ACC112 (cell line): ENCODE measurements at regions not wholly inside any gene's neighbourhood (a gene's known extent, or its start where the extent isn't known, plus 50 kb on each side); places are given as distances from the start of the nearest gene placed in this dataset.

Source experiments
- H2AFZ ChIP-seq: fragments of 200-600 bp; sonication (generic); one replicate; pipeline ENCODE4 v1.6.0; 2017; ENCODE audit warnings: antibody characterized with exemption, low read length; ENCODE audit not compliant: unreplicated experiment
- H3K27ac ChIP-seq: fragments of 200-600 bp; sonication (generic); 2 replicates; pipeline ENCODE4 v1.5.1; 2014; ENCODE audit warnings: low read depth, mild to moderate bottlenecking, antibody characterized with exemption, low read length, moderate library complexity
- H3K27me3 ChIP-seq: fragments of 200-600 bp; sonication (generic); 2 replicates; pipeline ENCODE4 v1.6.1; 2014; ENCODE audit warnings: mild to moderate bottlenecking, antibody characterized with exemption, low read length, moderate library complexity, mixed read lengths; ENCODE audit not compliant: insufficient read depth
- H3K36me3 ChIP-seq: fragments of 200-600 bp; sonication (generic); 2 replicates; pipeline ENCODE4 v1.6.1; 2016; ENCODE audit warnings: mild to moderate bottlenecking, antibody characterized with exemption, low read length, moderate library complexity, mixed read lengths; ENCODE audit not compliant: insufficient read depth
- H3K4me1 ChIP-seq: fragments of 200-600 bp; sonication (generic); one replicate; pipeline ENCODE4 v1.6.1; 2016; ENCODE audit warnings: low read length, mixed read lengths; ENCODE audit not compliant: insufficient read depth, unreplicated experiment, control insufficient read depth
- H3K4me3 ChIP-seq: fragments of 200-600 bp; sonication (generic); 2 replicates; pipeline ENCODE4 v1.5.1; 2014; ENCODE audit warnings: mild to moderate bottlenecking, low read depth, low read length
- H3K79me2 ChIP-seq: fragments of 200-600 bp; sonication (generic); one replicate; pipeline ENCODE4 v1.6.0; 2016; ENCODE audit warnings: low read length; ENCODE audit not compliant: control insufficient read depth, unreplicated experiment, insufficient read depth

DNA sequence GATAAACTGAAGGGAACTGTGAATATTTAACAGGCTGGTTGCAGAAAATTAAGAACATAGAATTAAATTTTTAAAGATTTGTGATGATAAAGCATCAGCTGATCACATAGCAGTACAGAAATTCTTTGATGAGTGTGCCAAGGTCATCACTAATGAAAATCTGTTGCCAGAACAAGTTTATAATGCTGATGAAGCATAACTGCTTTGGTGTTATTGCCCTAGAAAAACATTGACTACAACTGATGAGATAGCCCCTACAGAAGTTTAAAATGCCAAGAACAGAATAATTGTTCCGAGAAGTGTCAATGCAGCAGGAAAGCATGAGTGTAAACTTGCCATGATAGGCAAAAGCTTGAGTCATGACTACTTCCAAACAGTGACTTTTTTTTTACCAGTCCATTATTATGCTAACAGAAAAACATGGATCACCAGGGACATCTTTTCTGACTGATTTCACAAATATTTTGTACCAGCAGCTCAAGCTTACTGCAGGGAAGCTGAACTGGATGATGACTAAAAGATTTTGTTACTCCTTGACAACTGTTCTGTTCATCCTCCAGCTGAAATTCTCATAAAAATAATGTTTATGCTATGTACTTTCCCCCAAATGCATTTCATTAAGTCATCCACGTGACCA is 1136.6 kb downstream of the FAT4 start:
- H2AFZ ChIP-seq, result no peak overlapping the region
- no peaks in the 10 kb centered on the region for H3K79me2 ChIP-seq
- no peaks in the 10 kb centered on the region for H3K27me3 ChIP-seq
- H3K36me3 ChIP-seq, result no peaks in the 10 kb centered on the region
- H3K4me3 ChIP-seq, result no peak overlapping the region
- H3K4me1 ChIP-seq, result no peaks in the 10 kb centered on the region
- H3K27ac ChIP-seq, result no peak overlapping the region

GRCh38 chr4:126455865-126456264 is 1141.1 kb downstream of the FAT4 start:
- H3K27me3 ChIP-seq, result no peaks in the 10 kb centered on the region
- no peak overlapping the region for H2AFZ ChIP-seq
- no peak overlapping the region for H3K4me3 ChIP-seq

DNA sequence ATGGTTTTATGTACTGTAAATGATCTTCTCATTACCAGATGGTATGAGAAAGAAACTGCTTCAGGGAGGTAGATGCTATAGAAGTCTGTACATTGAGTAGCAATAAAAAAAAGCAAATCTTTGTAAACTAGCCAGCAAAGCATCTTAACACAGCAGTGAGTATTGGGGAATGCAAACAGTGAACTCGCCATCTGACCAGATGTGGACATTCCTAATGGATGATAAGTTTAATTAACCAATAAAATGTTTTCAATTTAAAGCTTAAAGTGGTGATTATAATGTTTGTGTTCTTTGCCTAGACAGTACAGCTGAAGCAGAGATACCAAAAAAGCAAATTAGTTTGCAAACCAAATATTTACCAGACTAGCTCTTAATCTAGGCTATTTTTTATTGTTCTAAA is 1144.2 kb downstream of the FAT4 start:
- no peaks in the 10 kb centered on the region for H3K27me3 ChIP-seq

More at GRCh38 chr4:126455865-126456264, 1141.1 kb downstream of the FAT4 start:
- H3K27ac ChIP-seq, result no peak overlapping the region
- H3K79me2 ChIP-seq, result no peaks in the 10 kb centered on the region
- no peaks in the 10 kb centered on the region for H3K4me1 ChIP-seq
- no peaks in the 10 kb centered on the region for H3K36me3 ChIP-seq

GRCh38 chr4:126465341-126465740 is 1150.6 kb downstream of the FAT4 start:
- H3K27me3 ChIP-seq, result no peaks in the 10 kb centered on the region
- no peaks in the 10 kb centered on the region for H3K79me2 ChIP-seq
- H3K27ac ChIP-seq, result no peak overlapping the region
- no peaks in the 10 kb centered on the region for H3K36me3 ChIP-seq
- no peak overlapping the region for H3K4me3 ChIP-seq
- H2AFZ ChIP-seq, result no peak overlapping the region
- H3K4me1 ChIP-seq, result no peaks in the 10 kb centered on the region

More for the DNA sequence above, 1144.2 kb downstream of the FAT4 start:
- Histone ChIP-seq H3K27ac (no peak overlapping the region), H3K79me2 (no peaks in the 10 kb centered on the region), H2AFZ (no peak overlapping the region), H3K4me1 (no peaks in the 10 kb centered on the region), H3K4me3 (no peak overlapping the region), H3K36me3 (no peaks in the 10 kb centered on the region)

DNA sequence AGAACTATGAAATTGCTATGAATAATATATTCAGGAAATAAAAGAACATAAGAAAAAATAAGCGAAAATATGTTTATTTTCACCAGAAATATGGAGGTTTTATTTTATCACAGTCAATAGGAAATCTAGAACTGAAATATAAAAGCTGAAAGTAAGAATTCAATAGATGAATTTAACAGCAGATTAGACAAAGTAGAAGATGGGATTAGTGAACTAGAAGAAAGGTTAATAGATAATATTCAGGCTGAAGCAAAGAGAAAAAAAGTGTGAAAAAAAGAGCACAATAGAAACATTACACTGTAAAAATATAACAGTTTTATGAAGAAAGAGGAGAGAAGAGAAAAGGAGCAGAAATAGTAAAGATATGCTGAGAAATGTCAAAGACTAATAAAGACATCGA is 1152.1 kb downstream of the FAT4 start:
- H3K36me3 ChIP-seq, result no peaks in the 10 kb centered on the region
- no peaks in the 10 kb centered on the region for H3K27me3 ChIP-seq
- no peak overlapping the region for H3K27ac ChIP-seq
- no peaks in the 10 kb centered on the region for H3K4me1 ChIP-seq
- H3K79me2 ChIP-seq, result no peaks in the 10 kb centered on the region
- no peak overlapping the region for H2AFZ ChIP-seq
- H3K4me3 ChIP-seq, result no peak overlapping the region

GRCh38 chr4:126468144-126468543 is 1153.4 kb downstream of the FAT4 start:
- H3K27ac ChIP-seq, result no peak overlapping the region
- H3K36me3 ChIP-seq, result no peaks in the 10 kb centered on the region
- no peaks in the 10 kb centered on the region for H3K4me1 ChIP-seq
- H3K4me3 ChIP-seq, result no peak overlapping the region
- H3K79me2 ChIP-seq, result no peaks in the 10 kb centered on the region
- no peak overlapping the region for H2AFZ ChIP-seq
- H3K27me3 ChIP-seq, result no peaks in the 10 kb centered on the region

GRCh38 chr4:126470862-126471261 is 1156.1 kb downstream of the FAT4 start:
- Histone ChIP-seq H2AFZ (no peak overlapping the region), H3K4me1 (no peaks in the 10 kb centered on the region), H3K79me2 (no peaks in the 10 kb centered on the region), H3K27ac (no peak overlapping the region), H3K4me3 (no peak overlapping the region), H3K36me3 (no peaks in the 10 kb centered on the region), H3K27me3 (no peaks in the 10 kb centered on the region)

DNA sequence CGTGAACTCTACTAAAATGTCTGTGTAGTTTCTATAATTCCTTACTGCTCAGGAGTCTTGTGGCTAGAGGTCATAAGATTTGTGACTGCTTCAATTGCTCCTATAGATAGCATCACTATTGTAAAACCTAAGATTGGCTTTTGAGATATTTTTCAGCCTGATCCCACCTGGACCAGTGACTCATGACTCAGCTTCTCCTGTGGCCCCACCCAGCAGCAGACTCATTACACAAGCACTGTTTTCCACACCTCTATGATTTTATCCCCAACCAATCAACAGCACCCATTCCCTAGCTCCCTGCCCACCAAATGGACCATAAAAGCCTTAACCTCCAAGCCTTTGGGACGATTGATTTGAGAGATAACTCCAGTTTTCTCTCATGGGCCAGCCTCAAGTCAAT is 1157.0 kb upstream of the INTU start:
- no peaks in the 10 kb centered on the region for H3K79me2 ChIP-seq
- H3K27me3 ChIP-seq, result no peaks in the 10 kb centered on the region
- H3K27ac ChIP-seq, result no peak overlapping the region
- no peak overlapping the region for H2AFZ ChIP-seq
- H3K36me3 ChIP-seq, result no peaks in the 10 kb centered on the region
- H3K4me3 ChIP-seq, result no peak overlapping the region
- H3K4me1 ChIP-seq, result no peaks in the 10 kb centered on the region

- H3K27ac ChIP-seq, result no peak overlapping the region
- no peaks in the 10 kb centered on the region; the same call in 1 of the 2 replicates for H3K27me3 ChIP-seq
- H3K36me3 ChIP-seq, result no peaks in the 10 kb centered on the region
- H3K79me2 ChIP-seq, result no peaks in the 10 kb centered on the region
- H3K4me3 ChIP-seq, result no peak overlapping the region
- no peaks in the 10 kb centered on the region for H3K4me1 ChIP-seq
- no peak overlapping the region for H2AFZ ChIP-seq
Measured at GRCh38 chr4:126479709-126480108, 1153.0 kb upstream of the INTU start.

GRCh38 chr4:126482311-126482710 is 1150.4 kb upstream of the INTU start:
- Histone ChIP-seq H3K4me3 (no peak overlapping the region), H3K36me3 (no peaks in the 10 kb centered on the region), H2AFZ (no peak overlapping the region), H3K79me2 (no peaks in the 10 kb centered on the region), H3K27me3 (no peaks in the 10 kb centered on the region; the same call in 1 of the 2 replicates), H3K27ac (no peak overlapping the region), H3K4me1 (no peaks in the 10 kb centered on the region)

DNA sequence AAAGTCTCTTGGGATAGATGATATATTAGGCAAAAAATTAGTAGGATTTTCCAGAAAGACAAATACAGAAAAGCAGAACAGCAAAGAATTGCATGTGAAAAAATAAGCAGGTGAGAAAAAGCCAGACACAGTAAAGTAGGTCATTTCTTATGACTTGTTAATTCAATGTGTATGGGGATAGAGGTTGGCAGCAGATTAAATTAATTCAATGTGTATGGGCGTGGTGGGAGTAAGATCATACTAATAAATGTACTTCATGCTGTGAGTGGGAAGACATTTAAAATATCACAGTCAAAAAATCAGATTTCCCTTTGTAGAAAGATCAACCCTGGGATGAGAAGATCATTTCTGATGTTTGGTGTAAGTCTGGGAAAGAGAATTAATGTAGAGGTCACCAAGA is 1146.4 kb upstream of the INTU start:
- Histone ChIP-seq H3K27ac (no peak overlapping the region), H3K79me2 (no peaks in the 10 kb centered on the region), H2AFZ (no peak overlapping the region), H3K4me1 (no peaks in the 10 kb centered on the region), H3K27me3 (no peaks in the 10 kb centered on the region; the same call in 1 of the 2 replicates), H3K4me3 (no peak overlapping the region), H3K36me3 (no peaks in the 10 kb centered on the region)
